ENCODE measurements at regions not wholly inside any gene's neighbourhood (a gene's known extent, or its start where the extent isn't known, plus 50 kb on each side); places are given as distances from the start of the nearest gene placed in this dataset.

GRCh38 chr2:207258263-207258991 lies 92.7 kb upstream of the KLF7 start:
- H3K79me2 ChIP-seq (ENCODE audit: insufficient read depth, low read length): no peaks in the 10 kb centered on the region
- no peaks in the 10 kb centered on the region for H3K9me3 ChIP-seq (replicated peaks in 1 of 2; ENCODE audit: control insufficient read depth in 1 of 2, insufficient read depth in 1 of 2, low read length in 2 of 2)
- intact Hi-C loops (cut with micrococcal nuclease): loop anchor here in 1 of 2 donors (5.0 kb wide), 2 partner anchors 39 to 91 kb away; partner anchors contain the start of gene KLF7
- no peaks in the 10 kb centered on the region for H4K20me1 ChIP-seq (ENCODE audit: insufficient read depth, low read length)
- H3K4me2 ChIP-seq (replicated peaks; ENCODE audit: extremely low read depth, low read length, poor library complexity, severe bottlenecking): peak overlapping the region; percentile 56
- Mint-ChIP-seq H3K27ac (peak overlapping the region in 6 of 7 donors; percentile 45 to 86 (median 74)), H3K36me3 (no peaks in the 10 kb centered on the region), H3K27me3 (ENCODE audit: low read depth in 3 of 3) (peaks cover 0 to 2% (median 0%) of the 10 kb centered on the region in 3 donors), H3K4me1 (peaks cover 54% of the 10 kb centered on the region), H3K9me3 (peaks cover 0 to 3% (median 0%) of the 10 kb centered on the region in 7 donors), H3K4me3 (peak overlapping the region; percentile 42 to 81)
- peak overlapping the region; percentile 38 for H2AFZ ChIP-seq (ENCODE audit: insufficient read depth, low read depth, low read length, poor library complexity, severe bottlenecking)
- WGBS (ENCODE audit: insufficient coverage): 89% methylated on average over 3 of the region's 6 CpGs
- TF ChIP-seq, protein P1, sequence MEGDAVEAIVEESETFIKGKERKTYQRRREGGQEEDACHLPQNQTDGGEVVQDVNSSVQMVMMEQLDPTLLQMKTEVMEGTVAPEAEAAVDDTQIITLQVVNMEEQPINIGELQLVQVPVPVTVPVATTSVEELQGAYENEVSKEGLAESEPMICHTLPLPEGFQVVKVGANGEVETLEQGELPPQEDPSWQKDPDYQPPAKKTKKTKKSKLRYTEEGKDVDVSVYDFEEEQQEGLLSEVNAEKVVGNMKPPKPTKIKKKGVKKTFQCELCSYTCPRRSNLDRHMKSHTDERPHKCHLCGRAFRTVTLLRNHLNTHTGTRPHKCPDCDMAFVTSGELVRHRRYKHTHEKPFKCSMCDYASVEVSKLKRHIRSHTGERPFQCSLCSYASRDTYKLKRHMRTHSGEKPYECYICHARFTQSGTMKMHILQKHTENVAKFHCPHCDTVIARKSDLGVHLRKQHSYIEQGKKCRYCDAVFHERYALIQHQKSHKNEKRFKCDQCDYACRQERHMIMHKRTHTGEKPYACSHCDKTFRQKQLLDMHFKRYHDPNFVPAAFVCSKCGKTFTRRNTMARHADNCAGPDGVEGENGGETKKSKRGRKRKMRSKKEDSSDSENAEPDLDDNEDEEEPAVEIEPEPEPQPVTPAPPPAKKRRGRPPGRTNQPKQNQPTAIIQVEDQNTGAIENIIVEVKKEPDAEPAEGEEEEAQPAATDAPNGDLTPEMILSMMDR (IDR thresholded peaks at IDR 0.05): no peak
- H3K27ac ChIP-seq (ENCODE audit: low read depth in 1 of 2, low read length in 2 of 2): peak overlapping the region; percentile 13 to 76
- peak overlapping the region in 1 of 3 experiments; percentile 46 for H3K4me3 ChIP-seq (replicated peaks in 1 of 3; ENCODE audit: low read depth in 2 of 3, low read length in 3 of 3)
- H3K4me1 ChIP-seq (ENCODE audit: control insufficient read depth in 1 of 2, insufficient read depth in 2 of 2, low read length in 2 of 2): peaks cover 55 to 56% of the 10 kb centered on the region in 2 donors
- no peak overlapping the region for H3K9ac ChIP-seq (ENCODE audit: insufficient read depth, low read length, poor library complexity, severe bottlenecking)
- peak; percentile 39 to 52 (median 51) for DNase-seq
- no peaks in the 10 kb centered on the region for H3K36me3 ChIP-seq (replicated peaks in 1 of 2; ENCODE audit: control insufficient read depth in 1 of 2, insufficient read depth in 2 of 2, low read length in 2 of 2)
- no peaks in the 10 kb centered on the region for H3K27me3 ChIP-seq (ENCODE audit: control insufficient read depth in 2 of 2, insufficient read depth in 2 of 2, low read length in 2 of 2)

GRCh38 chr2:207260021-207260420 lies 94.3 kb upstream of the KLF7 start:
- H3K4me3 Mint-ChIP-seq: no peak overlapping the region
- no peaks in the 10 kb centered on the region for H3K27me3 ChIP-seq (ENCODE audit: control insufficient read depth in 2 of 2, insufficient read depth in 2 of 2, low read length in 2 of 2)
- no peaks in the 10 kb centered on the region for H3K79me2 ChIP-seq (ENCODE audit: insufficient read depth, low read length)
- DNase-seq: no peak
- TF ChIP-seq, protein P1 (IDR thresholded peaks at IDR 0.05): no peak
- H3K27me3 Mint-ChIP-seq (ENCODE audit: low read depth in 3 of 3): peaks cover 0 to 2% (median 2%) of the 10 kb centered on the region in 3 donors
- WGBS (ENCODE audit: insufficient coverage): no CpG with 5 or more reads among the region's 2 CpGs
- peaks cover 0 to 3% (median 0%) of the 10 kb centered on the region in 7 donors for H3K9me3 Mint-ChIP-seq
- H3K27ac Mint-ChIP-seq: peak overlapping the region in 1 of 7 donors; percentile 41
- H3K4me1 ChIP-seq (ENCODE audit: control insufficient read depth in 1 of 2, insufficient read depth in 2 of 2, low read length in 2 of 2): peaks cover 40 to 41% of the 10 kb centered on the region in 2 donors
- intact Hi-C loops (cut with micrococcal nuclease): no loop called here
- H3K36me3 ChIP-seq (replicated peaks in 1 of 2; ENCODE audit: control insufficient read depth in 1 of 2, insufficient read depth in 2 of 2, low read length in 2 of 2): no peaks in the 10 kb centered on the region
- no peak overlapping the region for H3K27ac ChIP-seq (ENCODE audit: low read depth in 1 of 2, low read length in 2 of 2)
- no peak overlapping the region for H3K4me3 ChIP-seq (replicated peaks in 1 of 3; ENCODE audit: low read depth in 2 of 3, low read length in 3 of 3)
- H2AFZ ChIP-seq (ENCODE audit: insufficient read depth, low read depth, low read length, poor library complexity, severe bottlenecking): no peak overlapping the region
- H4K20me1 ChIP-seq (ENCODE audit: insufficient read depth, low read length): no peaks in the 10 kb centered on the region
- H3K9ac ChIP-seq (ENCODE audit: insufficient read depth, low read length, poor library complexity, severe bottlenecking): no peak overlapping the region
- H3K4me2 ChIP-seq (replicated peaks; ENCODE audit: extremely low read depth, low read length, poor library complexity, severe bottlenecking): no peak overlapping the region
- H3K9me3 ChIP-seq (replicated peaks in 1 of 2; ENCODE audit: control insufficient read depth in 1 of 2, insufficient read depth in 1 of 2, low read length in 2 of 2): no peaks in the 10 kb centered on the region
- H3K4me1 Mint-ChIP-seq: peaks cover 38% of the 10 kb centered on the region
- no peaks in the 10 kb centered on the region for H3K36me3 Mint-ChIP-seq
